Esophagus muscularis mucosa (tissue), 3 donors: ENCODE measurements at regions not wholly inside any gene's neighbourhood (a gene's known extent, or its start where the extent isn't known, plus 50 kb on each side); places are given as distances from the start of the nearest gene placed in this dataset.

Experiments
- CTCF ChIP-seq, 3 experiments: fragments of 200-600 bp in 2 of 3; fragments of 450-650 bp in 1 of 3; sonication (generic) in 2 of 3; IDR thresholded peaks; one replicate each; pipeline ENCODE4 v1.5.1; 2017 to 2019; ENCODE audit warnings: antibody characterized with exemption in 3 of 3, mild to moderate bottlenecking in 2 of 3, moderate library complexity in 1 of 3
- POLR2A ChIP-seq: fragments of 450-650 bp; IDR thresholded peaks from one replicate; pipeline ENCODE4 v1.6.1; 2017; ENCODE audit warnings: antibody characterized with exemption, moderate library complexity, mild to moderate bottlenecking, low read depth

GRCh38 chr16:79301051-79301450 lies 299.5 kb downstream of the MAF start:
- TF ChIP-seq CTCF (IDR thresholded peaks at IDR 0.05): no peak
- TF ChIP-seq POLR2A: no peak
